HEK293T (cell line): ENCODE measurements at regions not wholly inside any gene's neighbourhood (a gene's known extent, or its start where the extent isn't known, plus 50 kb on each side); places are given as distances from the start of the nearest gene placed in this dataset.

Experiments used
- CTCF ChIA-PET: fragments of 350-600 bp; formaldehyde crosslinking; extraction: SDS; loops from one replicate; lab custom pipeline; 2021; ENCODE audit warnings: antibody characterized with exemption, inconsistent platforms; lab: Yijun Ruan, JAX
- POLR2A ChIA-PET: fragments of 350-600 bp; formaldehyde crosslinking; extraction: SDS; loops from one replicate; lab custom pipeline; 2020; ENCODE audit warnings: antibody characterized with exemption, inconsistent platforms; lab: Yijun Ruan, JAX
- DNase-seq: peaks from one replicate; pipeline ENCODE4 v3.0.0; 2012; ENCODE audit warnings: mixed read lengths; ENCODE audit errors: extremely low spot score
- ARNT ChIP-seq: fragments of 450-650 bp; IDR thresholded peaks from 2 replicates; pipeline ENCODE4 v1.6.1; 2017; ENCODE audit warnings: mild to moderate bottlenecking
- BHLHE40 ChIP-seq: fragments of 450-650 bp; IDR thresholded peaks from 2 replicates; pipeline ENCODE4 v1.6.1; 2016; ENCODE audit warnings: mild to moderate bottlenecking, moderate library complexity, borderline replicate concordance
- CTBP1 ChIP-seq: fragments of 450-650 bp; IDR thresholded peaks from 2 replicates; pipeline ENCODE4 v1.6.1; 2016; ENCODE audit warnings: borderline replicate concordance
- ELF4 ChIP-seq: fragments of 450-650 bp; IDR thresholded peaks from 2 replicates; pipeline ENCODE4 v1.6.1; 2017; ENCODE audit warnings: antibody characterized with exemption
- FOXA1 ChIP-seq: fragments of 450-650 bp; IDR thresholded peaks from 2 replicates; pipeline ENCODE4 v1.6.1; 2016; ENCODE audit warnings: mild to moderate bottlenecking
- FOXK2 ChIP-seq: fragments of 450-650 bp; IDR thresholded peaks from 2 replicates; pipeline ENCODE4 v1.6.1; 2016; ENCODE audit warnings: mild to moderate bottlenecking
- FOXM1 ChIP-seq: fragments of 450-650 bp; IDR thresholded peaks from 2 replicates; pipeline ENCODE4 v1.6.1; 2017; ENCODE audit warnings: mild to moderate bottlenecking, borderline replicate concordance
- HDGF ChIP-seq: fragments of 450-650 bp; IDR thresholded peaks from 2 replicates; pipeline ENCODE4 v1.6.1; 2017; ENCODE audit warnings: antibody characterized with exemption, borderline replicate concordance
- L3MBTL2 ChIP-seq: fragments of 450-650 bp; conservative IDR thresholded peaks from 2 replicates; pipeline ENCODE4 v1.6.1; 2016; ENCODE audit warnings: mild to moderate bottlenecking
- LEF1 ChIP-seq: fragments of 450-650 bp; IDR thresholded peaks from 2 replicates; pipeline ENCODE4 v1.6.1; 2017; ENCODE audit warnings: mild to moderate bottlenecking, borderline replicate concordance
- NFRKB ChIP-seq: fragments of 450-650 bp; IDR thresholded peaks from 2 replicates; pipeline ENCODE4 v1.6.1; 2016; ENCODE audit warnings: mild to moderate bottlenecking, moderate library complexity
- SP1 ChIP-seq: fragments of 450-650 bp; IDR thresholded peaks from 2 replicates; pipeline ENCODE4 v1.6.1; 2017
- SUZ12 ChIP-seq: fragments of 450-650 bp; IDR thresholded peaks from 2 replicates; pipeline ENCODE4 v1.6.1; 2016; ENCODE audit warnings: mild to moderate bottlenecking
- TARDBP ChIP-seq: fragments of 450-650 bp; IDR thresholded peaks from 2 replicates; pipeline ENCODE4 v1.6.1; 2016
- ZNF384 ChIP-seq: fragments of 450-650 bp; IDR thresholded peaks from 2 replicates; pipeline ENCODE4 v1.6.1; 2016
- TF ChIP-seq, protein P1 (sequence below): fragments of 450-650 bp; IDR thresholded peaks from 2 replicates; pipeline ENCODE4 v1.6.1; 2016

- TF ChIP-seq SP1 (no peak), SUZ12 (no peak), L3MBTL2 (no peak), HDGF (no peak)
- ChIA-PET POLR2A (no interaction called here), CTCF (no interaction called here)
- no peak for DNase-seq
Measured at GRCh38 chr3:191952186-191952585, 491.2 kb downstream of the PYDC2 start.

GRCh38 chr3:191952609-191953008 lies 491.6 kb downstream of the PYDC2 start:
- no peak for DNase-seq
- TF ChIP-seq ELF4 (no peak), FOXM1 (no peak), CTBP1 (no peak), SUZ12 (no peak), SP1 (no peak), NFRKB (no peak), LEF1 (no peak), BHLHE40 (no peak), FOXA1 (no peak), TARDBP (no peak), FOXK2 (no peak), HDGF (no peak), ARNT (no peak), L3MBTL2 (no peak), ZNF384 (no peak)
- TF ChIP-seq, protein P1, sequence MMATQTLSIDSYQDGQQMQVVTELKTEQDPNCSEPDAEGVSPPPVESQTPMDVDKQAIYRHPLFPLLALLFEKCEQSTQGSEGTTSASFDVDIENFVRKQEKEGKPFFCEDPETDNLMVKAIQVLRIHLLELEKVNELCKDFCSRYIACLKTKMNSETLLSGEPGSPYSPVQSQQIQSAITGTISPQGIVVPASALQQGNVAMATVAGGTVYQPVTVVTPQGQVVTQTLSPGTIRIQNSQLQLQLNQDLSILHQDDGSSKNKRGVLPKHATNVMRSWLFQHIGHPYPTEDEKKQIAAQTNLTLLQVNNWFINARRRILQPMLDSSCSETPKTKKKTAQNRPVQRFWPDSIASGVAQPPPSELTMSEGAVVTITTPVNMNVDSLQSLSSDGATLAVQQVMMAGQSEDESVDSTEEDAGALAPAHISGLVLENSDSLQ: no peak
- ChIA-PET POLR2A (no interaction called here), CTCF (no interaction called here)

DNA sequence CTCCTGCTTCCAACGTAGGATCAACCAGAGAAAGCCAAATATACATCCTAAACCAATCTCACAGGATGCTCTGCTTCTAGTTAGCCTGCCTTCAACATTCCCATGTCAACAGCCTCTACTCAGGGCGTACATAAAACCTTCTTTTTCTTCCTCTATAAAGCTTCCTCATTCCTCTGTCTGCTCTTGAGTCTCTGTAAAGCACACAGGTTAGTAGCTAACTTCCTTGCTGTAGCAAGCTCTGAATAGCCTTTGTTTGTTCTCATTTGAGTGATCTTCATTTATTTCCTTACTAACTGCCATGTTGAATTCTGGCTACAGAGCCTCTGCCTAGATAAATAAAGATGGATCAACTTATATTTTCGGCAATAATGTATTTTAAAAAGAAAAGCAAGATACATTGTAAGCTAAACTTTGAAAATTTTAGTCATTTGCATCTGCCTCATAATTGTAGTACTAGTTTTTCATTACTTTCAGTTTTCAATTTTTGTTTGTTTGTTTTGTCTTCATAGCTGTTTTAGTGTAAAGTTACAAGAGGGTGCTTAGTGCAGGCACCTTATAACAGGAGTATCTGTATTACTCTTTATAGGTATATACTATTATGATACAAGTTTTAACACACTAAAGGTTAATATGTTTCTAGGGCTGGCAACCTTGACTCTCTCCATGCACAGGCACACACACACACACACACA lies 498.2 kb downstream of the PYDC2 start:
- ChIA-PET POLR2A (no interaction called here), CTCF (interaction anchor here (0.7 kb wide), 1 partner anchor 645 kb away, joined by 4 read pairs; no protein-coding TSS in a partner anchor)
- no peak for TF ChIP-seq BHLHE40
- TF ChIP-seq HDGF: no peak
- TF ChIP-seq FOXA1: no peak
- TF ChIP-seq L3MBTL2: no peak
- TF ChIP-seq ARNT: no peak
- no peak for TF ChIP-seq FOXK2
- TF ChIP-seq SP1: no peak
- no peak for TF ChIP-seq LEF1
- TF ChIP-seq, protein P1: no peak
- no peak for TF ChIP-seq TARDBP
- TF ChIP-seq ZNF384: no peak
- no peak for TF ChIP-seq NFRKB
- TF ChIP-seq CTBP1: no peak
- no peak for DNase-seq

DNA sequence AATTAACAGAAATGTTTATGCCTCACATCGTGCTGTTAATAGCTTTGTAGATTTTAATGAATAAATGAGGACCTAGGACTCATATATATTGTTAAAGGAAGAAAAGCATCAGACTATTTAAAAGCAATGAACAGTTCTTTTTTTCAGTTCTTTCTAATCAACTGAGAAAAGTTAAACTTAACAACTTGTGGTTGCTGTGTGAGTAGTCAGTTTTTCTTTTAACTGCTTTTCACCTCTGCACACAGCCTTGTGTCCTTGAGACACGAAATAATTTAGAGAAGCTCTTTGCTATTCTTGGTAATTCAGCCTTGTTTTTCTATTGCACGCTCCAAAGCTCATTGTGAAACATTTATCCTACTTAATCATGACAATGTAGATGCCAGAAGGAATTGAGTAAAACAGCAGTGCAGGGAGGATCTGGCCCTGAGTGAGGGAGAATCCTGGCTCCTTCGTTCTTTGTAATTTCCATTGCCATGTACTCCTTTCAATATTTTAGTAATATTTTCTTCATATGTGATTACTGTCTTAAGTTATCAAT lies 499.0 kb downstream of the PYDC2 start:
- no peak for TF ChIP-seq HDGF
- TF ChIP-seq FOXA1: no peak
- TF ChIP-seq NFRKB: no peak
- TF ChIP-seq FOXK2: no peak
- TF ChIP-seq, protein P1: no peak
- no peak for TF ChIP-seq FOXM1
- TF ChIP-seq ELF4: no peak
- TF ChIP-seq ARNT: no peak
- no peak for TF ChIP-seq SP1
- ChIA-PET CTCF (interaction anchor here (0.7 kb wide), 1 partner anchor 646 kb away, joined by 4 read pairs; no protein-coding TSS in a partner anchor), POLR2A (no interaction called here)
- no peak for DNase-seq

DNA sequence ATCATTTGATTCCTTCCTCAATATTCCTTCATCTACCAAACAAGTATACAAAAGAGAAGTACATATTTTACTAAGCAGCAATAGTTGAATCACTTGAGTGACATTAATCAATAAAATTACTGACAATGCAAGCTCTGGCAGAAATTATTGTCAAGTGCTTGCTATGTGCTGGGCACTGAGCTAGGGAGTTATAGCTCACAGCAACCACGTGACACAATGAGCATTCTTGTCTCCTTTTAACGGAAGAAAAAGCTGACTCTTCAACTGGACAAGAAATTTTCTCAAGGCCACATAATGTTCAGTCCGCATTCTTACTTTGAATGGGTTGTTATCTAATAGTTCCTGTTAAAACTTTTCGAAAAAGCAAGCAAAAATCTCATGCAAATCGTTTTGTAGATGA lies 500.1 kb downstream of the PYDC2 start:
- TF ChIP-seq CTBP1 (no peak), SUZ12 (no peak), NFRKB (no peak), HDGF (no peak), TARDBP (no peak), LEF1 (no peak), FOXA1 (no peak), FOXM1 (no peak), FOXK2 (no peak)
- TF ChIP-seq, protein P1: no peak
- no peak for DNase-seq
- ChIA-PET POLR2A (no interaction called here), CTCF (no interaction called here)
